Putamen (tissue), 1 donor: ENCODE measurements at regions not wholly inside any gene's neighbourhood (a gene's known extent, or its start where the extent isn't known, plus 50 kb on each side); places are given as distances from the start of the nearest gene placed in this dataset.

ENCODE experiments used
- DNase-seq: peaks from one replicate; pipeline ENCODE4 v3.0.0-alpha.2; 2016; ENCODE audit warnings: low spot score

DNA sequence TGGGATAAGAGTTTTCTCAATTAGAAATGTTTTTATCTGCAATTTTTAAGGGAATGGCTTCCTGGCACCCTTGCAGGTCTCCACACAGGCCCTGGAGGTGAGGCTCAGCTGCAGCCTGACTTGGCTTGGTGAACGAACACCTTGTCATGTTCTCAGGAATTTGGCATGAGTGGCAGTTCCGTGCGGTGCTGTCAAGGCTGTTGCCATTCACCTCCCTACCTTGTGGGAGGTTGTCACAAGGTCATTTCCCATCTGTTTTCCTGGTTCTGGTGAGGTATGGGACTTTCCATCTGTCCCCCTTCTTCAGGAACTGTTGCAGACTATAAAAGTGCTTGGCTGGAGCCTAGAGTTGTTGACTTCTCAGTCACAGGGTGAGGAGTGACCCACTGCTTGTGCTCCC is 82.9 kb downstream of the ELOVL4 start:
- no peak for DNase-seq

GRCh38 chr6:79864001-79864400 is 83.4 kb downstream of the ELOVL4 start:
- no peak for DNase-seq

- DNase-seq, result no peak
Measured at GRCh38 chr6:79863566-79863965, 83.8 kb downstream of the ELOVL4 start.

GRCh38 chr6:79862711-79863110 is 84.6 kb downstream of the ELOVL4 start:
- DNase-seq, result no peak

DNA sequence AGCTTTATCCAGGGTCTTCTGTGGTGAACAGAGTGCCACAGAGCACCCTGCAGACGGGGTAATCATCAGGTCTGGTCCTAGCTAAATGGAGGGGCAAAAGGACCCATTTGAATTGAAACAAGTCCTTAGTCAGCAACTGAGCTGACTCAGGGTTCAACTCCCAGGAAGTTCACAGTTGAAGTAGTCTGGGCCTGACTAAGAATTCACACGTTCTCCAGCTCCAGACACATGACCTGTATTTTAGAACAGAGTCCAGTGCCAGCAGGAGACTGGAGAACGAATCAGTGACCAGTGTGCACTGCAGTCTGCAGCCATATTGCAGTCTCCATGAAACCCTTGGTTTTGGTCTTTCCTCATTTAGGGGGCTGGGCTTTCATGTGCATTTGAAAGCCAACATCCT is 85.2 kb downstream of the ELOVL4 start:
- no peak for DNase-seq

DNA sequence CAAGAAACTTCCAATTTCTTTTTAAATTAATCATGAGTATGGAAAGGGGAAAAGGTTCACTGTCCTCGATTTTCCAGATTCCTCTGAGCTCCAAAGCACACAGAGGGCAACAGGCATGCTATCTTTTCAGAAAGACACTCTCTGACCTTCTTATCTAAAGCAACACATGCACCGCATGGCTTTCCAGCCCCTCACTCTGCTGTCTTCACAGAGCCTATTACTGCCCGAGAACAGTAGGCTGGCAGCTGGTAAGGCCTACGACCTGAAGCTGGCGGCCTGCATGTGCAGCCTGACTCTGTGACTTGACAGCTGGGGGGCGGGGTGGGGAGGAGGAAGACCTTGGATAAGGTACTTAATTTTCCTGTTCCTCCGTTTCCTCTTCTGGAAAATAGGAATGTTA is 86.3 kb downstream of the ELOVL4 start:
- no peak for DNase-seq

GRCh38 chr6:79847426-79847825 is 99.9 kb downstream of the ELOVL4 start:
- no peak for DNase-seq

DNA sequence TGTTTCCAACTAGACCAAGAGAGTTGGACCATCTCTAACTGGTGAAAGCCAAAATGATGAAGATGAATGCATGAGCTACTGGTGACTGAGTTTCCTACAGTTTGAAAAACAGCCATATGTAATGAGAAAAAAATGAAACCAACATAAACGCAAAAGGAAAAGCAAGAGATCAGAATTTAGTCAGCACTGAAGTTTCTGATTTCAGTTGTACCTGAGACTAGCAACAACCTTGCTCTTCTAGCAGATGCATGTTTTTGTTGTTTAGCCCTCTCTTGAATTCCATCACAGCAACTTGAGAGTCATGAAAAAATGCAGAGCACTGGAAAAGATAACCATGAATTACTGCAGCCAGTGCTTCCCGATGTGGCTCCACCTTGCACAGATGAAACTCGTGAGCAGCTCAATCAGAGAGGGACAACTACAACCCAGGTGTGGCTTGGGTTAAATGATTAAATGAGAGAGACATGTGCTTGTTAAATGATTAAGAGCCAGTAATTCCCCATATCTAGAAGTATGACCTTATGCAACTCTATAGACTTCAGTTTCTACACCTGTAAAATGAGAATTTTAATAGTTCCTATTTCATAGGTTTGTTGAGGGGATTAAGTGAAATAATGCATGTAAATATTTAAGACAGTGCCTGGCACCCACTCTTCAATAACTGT is 104.8 kb downstream of the ELOVL4 start:
- DNase-seq, result no peak

GRCh38 chr6:79841577-79842375 is 105.6 kb downstream of the ELOVL4 start:
- no peak for DNase-seq

GRCh38 chr6:79838851-79839250 is 108.5 kb downstream of the ELOVL4 start:
- no peak for DNase-seq

- no peak for DNase-seq
Measured at GRCh38 chr6:79833964-79834284, 113.4 kb downstream of the ELOVL4 start.

GRCh38 chr6:79833264-79833963 is 113.9 kb downstream of the ELOVL4 start:
- DNase-seq, result no peak

- DNase-seq, result no peak
Measured at GRCh38 chr6:79832723-79833122, 114.6 kb downstream of the ELOVL4 start.

DNA sequence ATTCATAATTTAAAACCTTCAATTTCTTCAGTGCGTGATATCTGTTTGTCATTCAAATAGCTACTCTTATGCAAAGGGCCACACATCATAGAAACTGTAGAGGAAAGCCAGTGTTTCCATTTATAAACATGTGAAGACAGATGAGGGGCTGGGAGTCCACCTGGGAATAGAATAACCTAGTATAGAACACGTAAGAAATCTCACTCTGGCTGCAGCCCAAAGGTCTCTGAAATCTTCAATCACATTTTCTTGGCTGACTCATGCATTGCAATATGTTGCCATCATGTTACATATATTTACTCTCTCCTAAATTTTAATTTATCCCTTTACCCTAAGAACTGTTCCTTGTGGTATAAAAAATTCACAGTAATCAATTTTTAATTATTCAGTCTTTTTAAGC is 123.2 kb downstream of the ELOVL4 start:
- no peak for DNase-seq

DNA sequence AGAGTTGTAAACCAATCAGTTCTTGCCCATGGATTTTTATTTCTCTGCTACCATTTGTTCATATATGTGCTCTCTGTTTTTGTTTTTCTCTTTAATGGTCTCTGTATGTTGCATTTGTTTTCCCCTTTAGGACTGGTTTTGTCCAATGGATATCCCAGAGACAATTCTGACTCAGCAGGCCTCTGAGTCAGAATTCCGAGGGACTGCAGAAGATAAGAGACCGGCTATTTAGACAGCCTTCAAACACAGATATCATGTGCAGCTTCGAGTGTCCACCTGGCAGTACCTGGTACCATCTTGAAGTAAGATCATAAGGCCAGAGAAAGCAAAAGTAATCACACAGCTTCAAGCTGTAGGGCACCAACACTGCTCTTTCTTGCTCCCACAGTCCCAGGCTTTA is 125.5 kb downstream of the ELOVL4 start:
- no peak for DNase-seq

DNA sequence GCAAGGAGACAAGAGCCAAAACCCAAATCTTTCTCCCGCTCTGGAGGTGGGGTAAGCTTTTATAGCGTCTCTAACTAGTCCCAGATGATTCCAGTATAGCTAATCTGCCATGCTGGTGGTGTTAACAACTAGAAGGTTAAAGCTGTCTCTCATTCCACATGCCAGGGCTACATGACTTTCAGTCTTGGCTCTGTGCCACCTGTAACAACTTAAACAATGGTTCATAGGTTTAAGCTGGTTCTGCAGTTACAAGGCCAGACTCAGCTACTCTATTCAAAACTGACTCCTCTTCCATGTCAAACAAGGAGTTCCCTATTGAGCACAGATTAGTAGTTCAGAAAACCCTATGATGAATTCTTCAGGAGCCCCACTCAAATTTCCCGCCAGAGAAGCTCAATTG is 128.9 kb downstream of the ELOVL4 start:
- no peak for DNase-seq

- no peak for DNase-seq
Measured at GRCh38 chr6:79814940-79815339, 132.4 kb downstream of the ELOVL4 start.

- peak; percentile 64 for DNase-seq
Measured at GRCh38 chr6:79813854-79814709, 133.3 kb downstream of the ELOVL4 start.

DNA sequence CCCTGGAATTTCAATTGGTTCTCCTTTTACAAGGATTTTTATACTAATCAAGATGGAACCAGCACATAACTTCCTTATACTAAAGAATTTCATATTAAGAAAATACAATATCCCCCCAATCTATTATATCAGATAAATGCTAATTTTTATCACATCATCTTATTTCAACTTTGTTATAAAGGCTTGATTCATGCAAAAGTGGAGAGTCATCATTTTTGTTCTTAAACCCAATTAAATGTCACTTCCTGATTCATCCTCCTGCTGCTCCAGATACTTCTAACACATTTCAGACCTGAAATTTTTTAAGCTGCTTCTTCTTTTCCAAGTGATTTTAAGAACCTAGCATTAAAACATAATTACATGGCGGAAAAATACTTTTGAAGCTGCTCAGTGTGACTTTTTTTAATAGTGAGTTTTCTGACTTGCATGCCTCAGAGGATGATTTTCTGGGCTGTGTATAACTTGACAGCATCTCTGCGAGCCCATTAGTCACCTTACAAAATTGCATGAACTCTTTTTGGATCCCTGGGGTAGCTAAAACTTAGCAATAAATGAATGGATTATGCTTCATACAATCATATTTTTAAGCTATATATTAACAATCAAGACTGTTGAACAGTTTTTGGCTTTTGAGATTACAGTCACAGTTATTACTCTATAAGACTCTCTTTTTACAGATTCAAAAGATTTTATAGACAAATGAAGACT is 134.1 kb downstream of the ELOVL4 start:
- DNase-seq, result peak; percentile 21

DNA sequence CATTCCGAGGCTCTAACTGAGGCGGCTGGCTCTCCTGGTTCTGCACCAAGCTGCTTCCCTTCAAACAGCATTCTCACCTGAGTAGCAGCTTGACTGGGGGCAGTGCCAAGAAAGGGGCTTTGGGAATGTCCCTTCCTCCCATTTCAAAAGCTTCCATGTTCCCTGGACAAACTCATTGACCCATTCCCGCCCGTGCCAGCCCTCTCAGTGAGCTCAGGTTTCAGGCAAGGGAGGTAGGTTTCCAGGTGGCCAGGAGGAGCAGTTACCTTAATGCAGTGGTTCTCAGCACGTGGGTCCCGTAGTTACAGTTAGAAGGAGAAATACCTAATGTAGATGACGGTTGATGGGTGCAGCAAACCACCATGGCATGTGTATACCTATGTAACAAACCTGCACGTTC is 135.2 kb downstream of the ELOVL4 start:
- no peak for DNase-seq

DNA sequence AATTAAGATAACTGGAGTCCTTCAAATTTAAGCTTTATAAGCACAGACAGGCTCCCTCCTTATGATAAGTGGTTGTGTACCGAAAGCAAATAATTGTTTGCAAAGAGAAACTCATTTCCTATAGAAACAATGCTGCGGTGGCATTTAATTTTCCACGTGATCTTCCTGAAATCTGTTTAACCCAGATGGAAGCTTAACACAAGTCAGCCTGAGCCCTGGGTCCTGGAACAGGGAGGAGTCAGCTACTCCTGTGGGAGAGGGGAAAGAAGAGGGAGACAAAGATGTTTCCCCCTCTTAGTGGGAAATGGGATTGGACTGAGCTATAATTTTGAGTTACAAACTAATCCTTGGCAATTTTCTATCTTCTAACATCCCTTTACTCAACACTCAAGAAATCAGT is 136.5 kb downstream of the ELOVL4 start:
- no peak for DNase-seq
